GM12874 (cell line): ENCODE measurements at regions not wholly inside any gene's neighbourhood (a gene's known extent, or its start where the extent isn't known, plus 50 kb on each side); places are given as distances from the start of the nearest gene placed in this dataset.

Experiments
- CTCF ChIP-seq: IDR thresholded peaks from 2 replicates; pipeline ENCODE4 v1.5.1; 2011; ENCODE audit warnings: low read depth, mild to moderate bottlenecking, control low read depth, low read length, moderate library complexity; ENCODE audit not compliant: insufficient read depth

DNA sequence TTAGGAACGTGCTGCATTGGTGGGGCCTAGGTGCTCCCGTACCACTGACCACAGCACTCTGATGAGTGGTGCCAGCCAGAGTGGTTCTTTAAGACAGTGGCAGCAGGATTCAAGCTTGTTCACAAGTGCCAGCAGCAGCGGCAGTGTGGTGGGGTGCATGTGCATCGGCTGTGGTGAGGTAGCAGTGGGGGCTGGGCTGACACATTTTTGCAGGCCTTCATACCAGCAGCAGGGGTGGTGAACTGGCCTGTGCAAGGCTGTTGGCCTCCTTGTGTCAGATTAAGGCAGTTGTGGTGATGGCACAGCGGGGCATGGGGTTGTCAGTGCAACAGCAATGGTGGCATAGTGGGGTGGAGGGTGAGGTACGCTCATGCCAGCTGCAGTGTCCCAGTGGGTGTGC is 131.4 kb downstream of the PABPC4L start:
- no peak for TF ChIP-seq CTCF

DNA sequence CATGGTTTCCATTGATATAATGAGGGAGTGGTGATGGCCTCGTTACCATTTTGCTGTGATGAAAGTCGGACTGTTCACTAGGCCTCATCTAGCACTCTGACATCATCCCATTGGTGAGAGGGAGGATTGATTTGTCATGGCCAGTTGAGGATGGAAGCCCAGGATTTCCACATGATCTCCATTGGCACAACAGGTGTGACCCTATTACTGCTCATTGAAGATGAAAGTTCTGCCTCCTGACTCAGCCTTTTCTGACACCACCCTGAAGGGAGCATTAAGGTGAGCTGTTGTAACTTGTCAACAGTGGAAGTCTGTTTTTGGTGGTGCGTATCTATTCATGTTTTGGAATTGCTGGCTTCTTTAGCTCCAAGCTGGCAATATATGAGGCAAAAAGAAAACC is 144.2 kb downstream of the PABPC4L start:
- no peak for TF ChIP-seq CTCF

DNA sequence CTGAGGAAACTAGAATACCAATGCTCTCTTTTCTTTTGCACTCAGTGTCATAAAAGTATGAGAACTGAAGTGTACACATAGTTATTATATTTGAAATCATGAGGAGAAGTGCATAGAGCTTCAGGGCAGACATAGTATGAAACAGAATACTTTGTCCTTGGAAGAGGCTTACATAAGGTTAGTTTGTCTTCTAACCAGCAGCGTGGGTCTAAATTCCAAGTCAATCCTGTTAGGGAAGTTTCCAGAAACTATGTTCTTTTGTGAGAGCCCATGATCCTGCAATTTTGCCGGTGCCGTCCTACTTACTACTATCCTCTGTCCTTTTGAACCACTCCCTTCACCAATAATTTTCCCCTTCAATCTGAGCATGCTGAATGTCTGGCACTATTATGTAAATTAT is 156.2 kb downstream of the PABPC4L start:
- no peak for TF ChIP-seq CTCF

- TF ChIP-seq CTCF = no peak
Measured at GRCh38 chr4:134043266-134043665, 158.3 kb downstream of the PABPC4L start.

GRCh38 chr4:134028421-134028820 is 173.2 kb downstream of the PABPC4L start:
- no peak for TF ChIP-seq CTCF

DNA sequence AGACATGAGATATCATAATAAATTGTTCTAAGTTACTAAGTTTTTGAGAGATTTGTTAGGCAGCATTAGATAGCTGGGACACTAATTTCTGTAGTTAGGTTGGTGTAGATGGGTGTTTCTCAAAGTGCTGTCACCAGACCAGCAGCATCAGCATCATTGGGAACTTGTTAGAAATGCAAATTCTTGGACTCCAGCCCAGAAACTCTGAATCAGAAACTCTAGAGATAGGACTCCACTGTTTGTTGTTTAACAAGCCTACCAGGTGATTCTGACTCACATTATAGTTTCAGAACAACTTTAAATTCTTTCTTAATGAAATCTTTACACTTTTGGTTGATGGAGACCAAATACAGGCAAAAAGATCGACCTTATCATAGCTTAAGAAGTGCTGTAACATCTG is 173.7 kb downstream of the PABPC4L start:
- no peak for TF ChIP-seq CTCF

DNA sequence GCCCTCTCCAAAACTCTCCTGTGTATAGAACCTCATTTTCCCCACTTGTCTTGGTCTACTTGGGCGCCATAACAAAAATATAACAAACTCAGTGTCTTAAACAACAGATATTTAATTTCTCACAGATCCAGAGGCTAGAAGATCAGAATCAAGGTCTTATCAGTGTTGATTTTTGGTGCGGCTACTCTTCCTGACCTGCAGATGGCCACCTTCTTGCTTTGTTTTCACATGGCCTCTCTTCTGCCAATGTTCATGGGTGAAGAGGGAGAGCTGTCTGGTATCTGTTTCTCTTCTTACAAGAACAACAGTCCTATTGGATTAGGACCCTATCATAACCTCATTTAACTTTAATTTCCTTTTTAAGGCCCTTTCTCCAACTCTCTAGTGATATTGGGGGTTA is 177.3 kb downstream of the PABPC4L start:
- no peak for TF ChIP-seq CTCF

DNA sequence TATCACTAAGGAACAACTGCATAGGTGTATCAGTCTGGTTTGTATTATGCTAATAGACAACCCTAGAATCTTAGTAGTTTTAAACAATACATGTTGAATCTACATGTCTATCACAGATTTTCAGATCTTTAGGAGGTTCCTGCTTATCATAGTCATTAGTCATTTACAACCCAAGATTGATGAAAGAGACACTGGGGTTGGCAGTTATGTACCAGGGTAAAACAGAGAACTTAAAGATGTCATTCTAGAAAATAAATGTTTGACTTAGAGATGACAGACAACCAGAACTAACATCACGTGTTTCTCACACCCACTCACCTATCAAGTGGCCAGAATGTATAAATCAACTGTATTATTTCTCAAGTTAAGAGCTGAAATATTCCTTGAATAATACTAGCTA is 181.9 kb downstream of the PABPC4L start:
- no peak for TF ChIP-seq CTCF
